ENCODE measurements at regions not wholly inside any gene's neighbourhood (a gene's known extent, or its start where the extent isn't known, plus 50 kb on each side); places are given as distances from the start of the nearest gene placed in this dataset.
"Not testable (repeated sequence)": the region's sequence is repeated elsewhere in the genome, so short reads cannot be mapped to it uniquely, and the experiment has no call there.

DNA sequence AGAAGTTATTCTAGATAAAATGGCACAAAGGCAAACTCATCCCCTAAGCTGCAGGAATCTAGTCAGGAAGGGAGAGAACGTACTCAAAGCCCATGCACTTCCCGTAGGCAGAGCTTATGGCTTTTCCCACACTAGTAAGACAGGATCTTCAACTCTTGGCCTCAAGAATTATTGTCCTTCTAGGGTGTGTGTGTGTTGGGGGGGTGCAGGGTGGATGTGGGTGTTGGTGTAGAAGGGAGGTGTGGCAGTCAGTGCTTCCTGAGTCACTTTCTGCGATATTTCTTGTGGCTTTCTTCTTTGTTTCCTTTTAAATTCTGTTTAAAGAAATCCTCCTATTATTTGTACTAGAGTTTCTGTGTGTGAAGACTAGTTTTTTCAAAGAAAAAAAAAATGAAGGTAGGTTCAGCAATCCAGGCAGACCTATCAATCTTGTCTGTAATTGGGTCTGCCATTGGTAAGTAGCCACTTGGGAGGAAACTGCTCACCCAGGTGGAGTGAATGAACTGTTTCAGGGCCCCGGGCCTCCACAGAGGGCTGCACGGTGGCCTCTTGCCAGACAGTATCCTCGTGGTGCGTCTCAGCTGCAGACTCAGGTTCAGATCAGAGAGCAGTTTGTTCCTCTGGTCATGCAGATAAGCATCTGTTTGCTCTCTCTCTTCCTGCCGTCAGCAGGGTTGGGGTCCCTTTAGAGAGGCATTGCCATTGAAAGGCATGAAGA lies 131.9 kb downstream of the NPR3 start:
- no peak for DNase-seq

DNA sequence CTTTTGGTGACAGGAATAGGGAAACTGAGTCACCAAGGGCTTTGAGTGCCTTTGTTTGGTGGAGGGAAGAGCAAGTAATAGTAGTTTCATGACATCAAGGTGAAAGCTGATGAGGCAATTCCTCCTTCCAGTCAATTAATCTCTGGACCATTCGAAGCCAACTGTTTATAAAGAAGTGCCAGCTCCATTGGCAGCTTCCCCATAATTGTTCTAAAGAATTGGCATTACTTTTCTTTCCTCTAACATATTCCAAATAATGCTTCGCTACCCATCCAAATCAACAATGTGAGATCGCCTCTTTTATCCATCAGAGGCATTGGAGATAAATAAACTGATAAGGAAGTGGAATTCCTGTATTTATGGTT lies 132.4 kb downstream of the NPR3 start:
- DNase-seq, result no peak

DNA sequence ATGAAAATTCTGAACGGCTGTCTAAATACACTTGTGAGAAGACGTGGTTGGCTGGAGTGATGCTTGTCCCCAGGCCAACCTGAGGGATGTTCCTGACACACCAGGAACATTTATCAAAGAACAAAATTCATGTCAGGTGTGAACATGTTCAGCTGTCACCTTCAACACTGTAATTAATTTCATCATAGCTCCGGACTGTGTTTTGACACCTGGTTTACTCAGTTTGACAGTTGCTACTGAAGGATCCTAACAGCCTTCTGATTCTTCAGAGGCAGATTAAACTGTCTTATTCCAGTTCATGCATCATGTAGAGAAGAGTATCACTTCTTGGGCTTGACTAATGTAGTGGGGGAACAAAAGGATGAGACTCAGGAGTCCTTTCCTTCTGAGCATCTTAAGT lies 134.1 kb downstream of the NPR3 start:
- DNase-seq, result no peak

DNA sequence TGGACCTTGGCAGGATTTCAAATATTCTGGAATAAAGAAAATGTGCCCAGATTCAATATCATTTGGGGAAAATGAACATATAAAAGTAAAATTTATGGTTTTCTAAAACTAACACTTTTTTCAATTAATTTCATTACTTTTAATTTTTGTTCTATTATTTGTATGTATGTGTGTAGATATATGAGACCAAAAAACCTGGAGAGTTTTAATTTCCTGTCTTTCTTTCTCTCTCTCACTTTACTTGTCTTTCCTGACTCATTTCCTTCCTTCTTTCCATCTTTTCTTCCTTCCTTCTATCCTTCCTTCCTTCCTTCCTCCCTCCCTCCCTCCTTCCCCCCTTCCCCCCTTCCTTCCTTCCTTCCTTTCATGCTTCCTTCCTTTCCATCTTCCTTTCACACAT lies 137.0 kb downstream of the NPR3 start:
- no peak for DNase-seq

DNA sequence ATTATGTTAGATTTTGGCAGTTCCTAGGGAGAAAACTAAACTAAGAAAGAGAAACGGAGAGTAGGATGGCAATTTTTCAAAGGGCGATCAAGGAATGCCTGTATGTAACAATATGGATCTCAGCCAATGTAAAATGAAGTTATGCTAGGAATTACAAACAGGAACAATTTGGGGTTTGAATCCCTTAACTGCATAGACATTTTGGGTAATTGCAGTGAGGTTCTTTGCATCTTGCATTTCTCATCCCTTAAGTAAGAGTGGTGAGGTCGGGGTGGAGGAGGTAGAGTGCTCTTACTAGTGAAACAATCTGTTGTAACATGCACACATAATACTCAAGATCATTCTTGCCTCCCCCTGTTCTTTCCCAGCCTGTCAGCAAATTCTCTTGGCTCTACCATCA lies 137.6 kb downstream of the NPR3 start:
- no peak for DNase-seq

DNA sequence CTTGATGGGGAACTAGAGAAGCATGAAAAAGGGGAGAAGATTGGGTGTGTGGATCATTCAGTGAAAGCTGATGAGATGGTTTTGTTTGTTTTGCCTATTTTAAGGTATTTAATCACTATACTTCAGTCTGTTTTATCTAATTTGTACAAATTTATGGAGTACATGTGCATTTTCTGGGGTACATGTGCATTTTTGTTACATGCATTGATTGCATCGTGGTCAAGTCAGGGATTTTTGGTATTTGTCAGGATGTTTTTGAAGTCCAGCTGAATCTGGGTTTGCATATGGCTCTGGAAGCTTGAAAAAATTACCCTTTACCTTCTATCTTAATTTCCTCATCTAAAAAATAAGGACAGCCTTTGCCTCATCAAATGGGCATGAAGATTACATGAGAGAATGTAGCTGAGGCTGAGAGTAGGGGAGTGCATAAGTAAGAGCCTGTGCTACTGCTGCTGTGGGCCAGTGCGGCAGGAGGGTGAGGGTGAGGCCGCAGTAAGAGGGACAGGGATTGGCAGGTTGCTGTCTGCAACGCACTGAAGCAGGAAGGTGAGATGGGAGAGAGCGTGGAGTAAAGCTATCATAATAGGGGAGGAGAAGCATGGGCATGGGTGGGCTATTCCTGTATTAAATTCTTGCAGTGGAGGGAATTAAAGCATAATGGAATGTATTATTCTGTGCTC lies 139.8 kb downstream of the NPR3 start:
- DNase-seq, result no peak

DNA sequence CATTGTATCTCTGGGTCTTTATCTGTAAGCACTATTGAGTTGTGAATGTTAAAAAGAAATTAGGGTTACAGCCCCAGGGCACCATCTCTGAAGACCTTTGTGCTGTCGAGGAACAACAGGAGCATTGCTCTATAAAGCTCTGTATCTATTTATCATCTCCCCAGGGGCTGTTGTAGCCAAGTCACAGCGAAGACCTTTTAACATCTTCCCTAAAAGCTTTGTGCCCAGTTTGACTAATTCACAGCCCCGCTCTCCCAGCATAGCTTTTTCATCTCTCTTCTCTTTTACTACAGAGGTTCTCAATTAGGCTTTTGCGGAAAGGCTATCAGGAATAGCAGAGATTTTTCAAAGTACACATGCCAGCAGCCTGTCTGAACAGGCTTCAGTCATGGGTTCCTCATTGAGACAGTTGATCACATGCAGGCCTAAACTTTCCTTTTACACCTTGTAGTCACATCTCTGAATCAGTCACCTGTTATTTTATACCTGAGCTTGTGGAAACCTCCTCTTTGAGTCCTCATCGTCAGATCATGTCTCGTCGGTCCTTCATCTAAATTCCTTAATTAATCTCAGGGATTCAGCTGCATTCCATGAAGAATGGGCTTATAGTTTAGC lies 140.5 kb downstream of the NPR3 start:
- DNase-seq, result no peak

DNA sequence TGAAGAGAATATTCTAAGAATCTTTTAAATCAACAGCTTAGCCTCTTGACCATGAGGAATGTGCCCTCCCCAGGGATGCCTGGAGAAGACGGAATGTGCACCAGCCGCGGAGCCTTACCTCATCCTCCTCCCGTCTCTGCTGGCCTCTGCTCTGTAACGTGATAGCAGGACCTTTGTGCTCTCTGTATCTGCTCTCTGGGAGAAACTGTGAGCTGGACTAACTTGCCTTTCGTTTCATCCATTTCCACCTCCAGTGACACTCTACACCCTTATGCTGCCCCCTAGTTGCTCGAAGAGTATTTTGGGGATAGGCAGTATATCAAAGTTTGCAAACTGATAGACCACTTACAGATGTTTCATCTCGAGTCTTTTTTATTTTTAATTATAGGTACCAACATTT lies 141.4 kb downstream of the NPR3 start:
- DNase-seq, result no peak

DNA sequence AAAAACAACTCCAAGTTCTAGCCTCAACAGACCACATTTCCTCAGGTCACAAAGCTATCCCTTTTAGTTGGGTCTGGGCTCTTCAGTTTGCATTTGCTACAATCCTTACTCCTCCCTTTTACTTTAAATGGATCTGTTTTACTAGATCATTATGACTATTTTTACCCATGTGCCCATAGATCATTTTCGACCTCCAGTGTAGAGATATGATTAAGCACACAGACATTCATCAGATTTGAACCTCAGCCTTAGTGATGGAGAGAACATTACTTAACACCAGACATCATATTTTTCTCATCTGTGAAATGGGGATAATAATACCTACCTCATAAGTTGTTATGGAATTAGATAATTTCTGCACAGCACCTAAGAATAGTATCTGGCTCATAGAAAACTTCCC lies 141.9 kb downstream of the NPR3 start:
- no peak for DNase-seq

DNA sequence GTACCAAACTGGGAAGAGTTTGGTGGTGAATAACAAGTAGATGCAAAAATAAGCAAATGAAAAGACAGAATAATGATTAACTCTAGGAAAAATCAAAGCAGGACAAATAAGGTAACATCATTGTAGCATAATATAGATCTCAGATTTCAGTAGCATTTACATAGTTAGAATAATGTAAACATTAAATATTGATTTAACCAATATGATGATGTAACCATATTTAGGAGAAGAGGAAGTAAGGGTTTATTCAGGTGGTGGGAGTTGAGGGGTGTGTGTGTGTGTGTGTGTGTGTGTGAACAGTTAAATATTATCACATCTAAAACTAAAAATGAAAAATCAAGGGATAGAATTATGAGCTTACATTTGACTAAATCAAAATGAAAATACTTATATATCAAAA lies 143.4 kb downstream of the NPR3 start:
- no peak for DNase-seq

DNA sequence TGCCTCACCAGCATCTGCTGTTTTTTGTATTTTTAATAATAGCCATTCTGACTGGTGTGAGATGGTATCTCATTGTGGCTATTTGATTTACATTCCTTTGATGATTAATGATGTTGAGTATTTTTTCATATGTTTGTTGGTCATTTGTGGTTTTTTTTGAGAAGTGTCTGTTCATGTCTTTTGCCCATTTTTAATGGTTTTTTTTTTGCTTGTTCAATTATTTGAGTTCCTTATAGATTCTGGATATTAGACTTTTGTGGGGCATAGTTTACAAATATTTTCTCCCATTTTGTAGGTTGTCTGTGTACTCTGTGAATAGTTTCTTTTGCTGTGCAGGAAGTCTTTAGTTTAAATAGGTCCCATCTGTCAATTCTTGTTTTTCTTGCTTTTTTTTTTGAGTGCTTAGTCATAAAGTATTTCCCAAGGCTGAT lies 148.1 kb downstream of the NPR3 start:
- no peak for DNase-seq

DNA sequence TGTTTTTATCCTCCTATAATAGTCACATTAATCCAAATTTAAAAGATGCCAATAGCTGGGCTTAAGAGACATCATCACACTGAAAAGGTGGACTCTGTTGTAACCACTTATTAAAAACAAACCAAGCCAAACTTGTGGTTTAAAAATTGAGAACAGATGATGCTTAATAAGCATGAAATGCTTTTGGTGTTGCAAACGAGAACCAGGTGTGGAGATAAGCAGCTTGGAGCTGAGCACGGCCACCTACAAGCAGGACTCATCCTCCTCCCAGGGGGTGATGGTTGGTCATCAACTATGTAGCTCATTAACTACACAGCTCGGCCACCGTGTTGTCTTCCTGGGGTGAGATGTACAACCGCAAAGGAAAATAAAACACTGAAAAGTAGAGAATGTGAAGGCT lies 154.4 kb downstream of the NPR3 start:
- no peak for DNase-seq

DNA sequence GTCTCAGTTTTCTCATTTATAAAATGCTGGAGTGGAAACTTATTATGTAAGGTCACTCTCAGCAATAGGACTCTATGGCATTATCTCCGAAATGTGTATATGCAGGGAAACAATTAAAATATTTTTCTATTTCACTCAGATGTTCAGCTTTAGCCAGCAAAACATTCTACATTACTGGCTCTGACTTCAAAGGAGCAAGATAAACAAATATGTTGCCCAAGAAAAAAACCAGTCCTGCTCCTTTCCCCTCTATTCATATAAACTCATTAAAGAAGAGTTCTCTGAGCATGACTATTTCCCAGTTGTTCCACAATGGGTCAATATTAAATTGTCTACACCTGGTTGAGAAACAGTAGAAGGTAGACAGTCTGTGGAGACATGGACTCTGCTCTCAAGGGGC lies 155.0 kb downstream of the NPR3 start:
- DNase-seq, result no peak

DNA sequence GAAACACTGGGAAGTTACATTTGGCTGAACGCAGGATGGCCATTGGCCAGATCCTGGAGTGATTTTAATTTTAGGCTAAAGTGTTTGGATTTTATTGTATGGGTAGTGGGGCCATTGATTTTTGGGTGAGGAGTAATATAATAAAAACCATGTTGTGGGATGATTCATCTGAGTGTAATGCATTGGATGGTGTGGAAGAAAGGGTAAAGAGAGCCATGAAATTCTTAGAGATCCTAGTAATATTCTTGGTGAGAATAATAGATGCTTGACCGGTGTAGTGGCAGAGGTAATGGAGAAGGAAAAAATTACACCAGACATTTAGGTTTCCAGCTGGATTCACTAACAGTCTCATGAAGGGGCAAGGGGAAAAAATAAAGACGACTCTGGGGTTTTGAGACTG lies 158.1 kb downstream of the NPR3 start:
- no peak for DNase-seq

DNA sequence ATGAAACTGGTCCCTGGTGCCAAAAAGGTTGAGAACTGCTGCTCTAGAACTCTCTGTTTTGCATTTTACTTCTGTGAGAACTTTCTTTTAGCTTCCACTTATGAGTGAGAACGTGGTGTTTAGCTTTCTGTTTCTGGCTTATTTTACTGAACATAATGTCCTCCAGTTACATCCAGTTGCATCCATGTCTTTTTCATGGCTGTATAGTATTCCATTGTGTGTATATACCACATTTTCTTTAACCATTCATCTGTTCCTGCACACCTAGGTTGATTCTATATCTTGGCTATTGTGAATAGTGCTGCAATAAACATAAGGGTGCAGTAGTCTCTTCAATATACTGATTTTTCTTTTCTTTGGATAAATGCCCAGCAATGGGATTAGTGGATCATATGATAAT lies 165.7 kb downstream of the NPR3 start:
- no peak for DNase-seq

DNA sequence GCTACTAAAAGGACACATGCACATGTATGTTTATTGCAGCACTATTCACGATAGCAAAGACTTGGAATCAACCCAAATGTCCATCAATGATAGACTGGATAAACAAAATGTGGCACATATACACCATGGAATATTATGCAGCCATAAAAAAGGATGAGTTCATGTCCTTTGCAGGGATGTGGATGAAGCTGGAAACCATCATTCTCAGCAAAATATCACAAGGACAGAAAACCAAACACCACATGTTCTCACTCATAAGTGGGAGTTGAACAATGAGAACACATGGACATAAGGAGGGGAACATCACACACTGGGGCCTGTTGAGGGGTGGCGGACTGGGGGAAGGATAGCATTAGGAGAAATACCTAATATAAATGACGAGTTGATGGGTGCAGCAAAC lies 168.2 kb downstream of the NPR3 start:
- DNase-seq, result not testable (repeated sequence)

DNA sequence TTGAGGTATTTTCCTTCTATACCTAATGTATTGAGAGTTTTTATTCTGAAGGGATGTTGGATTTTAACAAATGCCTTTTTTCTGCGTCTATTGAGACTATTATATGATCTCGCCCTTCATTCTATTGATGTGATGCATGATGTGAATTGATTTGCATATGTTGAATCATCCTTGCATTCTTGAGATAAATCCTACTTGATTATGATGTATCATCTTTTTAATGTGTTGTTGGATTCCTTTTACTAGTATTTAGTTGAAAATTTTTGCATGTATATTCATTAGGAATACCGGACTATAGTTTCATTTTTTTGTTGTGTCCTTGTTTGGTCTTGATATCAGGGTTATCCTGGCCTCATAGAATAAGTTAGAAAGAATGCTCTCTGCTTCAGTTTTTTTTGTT lies 169.7 kb downstream of the NPR3 start:
- DNase-seq, result no peak

DNA sequence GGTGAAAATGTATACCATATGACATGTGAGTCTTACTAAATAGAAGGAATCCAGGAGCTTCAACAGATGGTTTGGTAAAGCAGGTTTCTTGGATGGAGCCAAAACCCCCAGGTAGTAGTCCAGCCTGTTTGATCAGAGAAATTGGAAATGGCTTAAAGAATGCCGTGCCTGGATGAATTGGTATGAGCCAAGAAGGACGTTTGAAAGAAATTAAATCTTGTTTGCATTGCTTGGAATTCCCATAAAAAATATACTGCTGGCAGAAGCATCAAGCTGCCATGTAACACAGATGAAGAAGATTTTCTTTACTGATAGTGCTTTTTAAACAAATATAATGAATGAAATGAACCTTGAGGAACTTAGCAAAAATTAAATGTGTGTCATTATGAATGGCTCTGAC lies 176.3 kb downstream of the NPR3 start:
- DNase-seq, result no peak

DNA sequence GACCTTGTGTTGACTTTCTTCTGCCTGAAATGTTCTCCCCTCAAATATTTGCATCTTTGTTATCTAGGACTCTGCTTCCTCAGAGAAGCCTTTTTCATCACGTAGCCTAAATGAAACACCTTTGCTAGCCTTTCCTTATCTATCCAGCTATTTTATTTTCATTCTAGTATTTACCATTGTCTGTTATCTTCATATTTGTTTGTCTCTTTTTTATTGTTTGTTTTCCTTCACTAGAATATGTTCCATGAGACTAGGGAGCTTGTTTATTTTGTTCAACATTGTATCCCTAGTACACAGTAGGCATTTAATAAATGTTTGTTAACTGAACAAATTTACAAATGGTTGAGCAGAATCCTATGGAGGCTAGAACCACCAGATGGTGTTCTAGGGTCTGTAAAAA lies 178.0 kb downstream of the NPR3 start:
- DNase-seq, result no peak

DNA sequence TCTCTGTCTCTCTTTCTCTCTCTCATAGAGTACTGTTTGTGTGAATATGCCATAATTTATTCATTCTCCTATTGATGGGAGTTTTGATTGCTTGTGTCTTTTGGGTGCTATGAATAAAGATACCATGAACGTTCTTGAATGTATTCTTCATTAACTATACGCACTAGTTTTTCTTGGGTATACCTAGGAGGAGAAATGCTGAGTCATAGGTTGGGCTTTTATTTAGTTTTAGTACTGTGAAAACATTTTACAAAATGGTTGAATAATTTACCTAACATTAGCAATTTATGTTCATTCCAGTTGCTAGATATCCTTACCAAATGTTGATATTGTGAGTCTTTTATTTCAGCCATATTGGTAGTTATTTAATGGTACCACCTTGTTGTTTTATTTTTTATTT lies 192.5 kb downstream of the NPR3 start:
- DNase-seq, result no peak

DNA sequence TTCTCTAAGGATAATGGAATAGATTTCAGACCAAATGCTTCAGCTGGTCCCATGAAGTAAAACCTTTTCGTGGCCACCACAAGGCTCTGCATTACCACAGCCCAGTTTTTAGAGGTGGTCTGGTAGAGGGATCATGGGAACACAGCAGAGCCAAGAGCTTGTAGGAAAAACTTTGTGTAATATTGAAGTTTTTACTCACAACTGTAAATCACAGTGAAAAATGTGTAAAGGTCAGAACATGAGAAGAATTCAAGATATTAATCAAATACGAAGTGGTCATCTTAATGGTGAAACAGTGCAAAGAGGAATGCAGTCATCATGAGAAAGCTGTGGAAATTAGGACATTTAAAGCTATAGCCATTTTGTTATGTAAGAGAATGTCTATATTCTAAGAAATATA lies 197.5 kb downstream of the NPR3 start:
- no peak for DNase-seq

DNA sequence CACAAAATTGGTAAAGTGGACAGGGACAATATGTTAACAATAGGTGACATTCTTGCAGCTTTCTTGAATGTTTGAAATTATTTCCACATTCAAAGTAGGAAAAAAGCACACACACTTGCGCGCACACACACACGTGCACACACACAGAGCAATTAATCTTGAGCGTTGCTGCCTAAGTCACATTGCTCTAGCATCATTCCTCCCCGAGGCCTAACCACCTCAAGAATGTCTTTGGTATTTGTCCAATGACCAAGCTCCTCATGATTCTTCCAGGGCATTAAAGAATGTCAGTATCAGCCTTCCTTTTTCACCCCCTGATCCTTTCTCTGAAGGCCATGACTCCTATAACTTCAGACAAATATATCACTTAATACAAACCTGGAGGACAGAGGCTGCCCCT lies 198.1 kb downstream of the NPR3 start:
- DNase-seq, result no peak

DNA sequence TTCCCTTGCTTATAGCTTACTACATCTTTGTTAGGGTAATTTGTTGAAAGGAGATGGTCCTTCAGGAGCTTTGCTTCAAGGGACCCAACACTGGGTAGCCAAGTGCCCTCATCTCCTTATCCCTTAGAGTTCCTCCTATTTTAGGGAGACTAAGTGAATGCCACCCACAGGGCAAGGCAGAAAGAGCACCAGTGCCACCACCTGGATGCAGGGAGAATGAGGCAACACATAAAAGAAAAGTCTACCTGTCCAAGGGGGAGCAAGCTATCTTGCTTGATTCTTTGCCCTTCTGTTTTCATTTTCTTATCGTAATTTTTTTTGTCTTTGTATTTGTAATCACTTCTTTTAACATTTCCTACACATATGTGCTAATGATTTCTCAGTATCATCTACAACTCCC lies 205.5 kb downstream of the NPR3 start:
- DNase-seq, result no peak

DNA sequence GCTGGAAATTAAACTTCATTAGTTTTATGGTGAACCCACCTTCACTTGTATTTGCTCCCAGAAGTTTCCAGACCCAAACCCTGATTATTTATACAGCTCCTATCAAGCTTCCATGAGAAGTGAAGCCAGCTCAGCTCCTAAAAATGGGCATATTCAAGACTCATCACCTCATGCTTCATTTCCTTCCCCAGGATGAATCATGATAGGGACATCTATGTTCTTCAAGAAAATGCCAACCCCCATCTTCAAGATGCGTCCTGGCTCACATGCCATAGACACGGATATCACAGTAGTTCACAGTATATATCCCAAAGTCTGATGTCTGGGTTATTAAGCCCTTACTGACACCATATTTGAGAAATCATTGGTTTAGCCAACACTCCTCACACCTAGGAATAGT lies 217.6 kb downstream of the NPR3 start:
- DNase-seq, result no peak

DNA sequence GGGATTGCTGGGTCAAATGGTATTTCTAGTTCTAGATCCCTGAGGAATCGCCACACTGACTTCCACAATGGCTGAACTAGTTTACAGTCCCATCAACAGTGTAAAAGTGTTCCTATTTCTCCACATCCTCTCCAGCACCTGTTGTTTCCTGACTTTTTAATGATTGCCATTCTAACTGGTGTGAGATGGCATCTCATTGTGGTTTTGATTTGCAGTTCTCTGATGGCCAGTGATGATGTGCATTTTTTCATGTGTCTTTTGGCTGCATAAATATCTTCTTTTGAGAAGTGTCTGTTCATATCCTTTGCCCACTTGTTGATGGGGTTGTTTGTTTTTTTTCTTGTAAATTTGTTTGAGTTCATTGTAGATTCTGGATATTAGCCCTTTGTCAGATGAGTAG lies 220.3 kb downstream of the NPR3 start:
- not testable (repeated sequence) for DNase-seq
